Uterus (tissue), 3 donors: ENCODE measurements at regions not wholly inside any gene's neighbourhood (a gene's known extent, or its start where the extent isn't known, plus 50 kb on each side); places are given as distances from the start of the nearest gene placed in this dataset.

Experiments
- DNase-seq, 2 donors: peaks; one replicate each; pipeline ENCODE4 v3.0.0-alpha.2; 2019 to 2020
- H3K27ac ChIP-seq, 2 donors: fragments of 200-600 bp; sonication (generic); 1 replicate in 1 of 2; 2 replicates in 1 of 2; pipeline ENCODE4 v1.5.1; 2016 to 2018
- H3K27me3 ChIP-seq, 2 donors: fragments of 200-600 bp; sonication (generic); one replicate each; pipeline ENCODE4 v1.5.1; 2018 to 2019; ENCODE audit warnings: control low read depth in 1 of 2
- H3K36me3 ChIP-seq, 2 donors: fragments of 200-600 bp; sonication (generic); one replicate each; pipeline ENCODE4 v1.5.1; 2019; ENCODE audit warnings: control low read depth in 1 of 2
- H3K4me1 ChIP-seq, 2 donors: fragments of 200-600 bp; sonication (generic); one replicate each; pipeline ENCODE4 v1.5.1; 2018 to 2019; ENCODE audit warnings: control low read depth in 1 of 2
- H3K4me3 ChIP-seq, 2 donors: fragments of 200-600 bp; sonication (generic); 1 replicate in 1 of 2; 2 replicates in 1 of 2; pipeline ENCODE4 v1.5.1; 2018 to 2019; ENCODE audit warnings: mild to moderate bottlenecking in 1 of 2
- H3K9me3 ChIP-seq, 2 donors: fragments of 200-600 bp; sonication (generic); one replicate each; pipeline ENCODE4 v1.5.1; 2019; ENCODE audit warnings: control low read depth in 1 of 2
- POLR2A ChIP-seq, 2 donors: fragments of 450-650 bp; IDR thresholded peaks; one replicate each; pipeline ENCODE4 v1.6.1; 2016; ENCODE audit warnings: antibody characterized with exemption in 2 of 2, mild to moderate bottlenecking in 1 of 2, moderate library complexity in 1 of 2
- intact Hi-C: fragments of 100-400 bp; cut with DNase I; formaldehyde crosslinking; loops from one replicate; pipeline ENCODE4 v1.15.1; 2023; ENCODE audit warnings: low total_unique reads
- TF ChIP-seq, protein P1 (sequence below), 4 experiments: fragments of 200-600 bp in 2 of 4; fragments of 450-650 bp in 2 of 4; sonication (generic) in 2 of 4; IDR thresholded peaks; one replicate each; pipeline ENCODE4 v1.5.1; 2016 to 2019; ENCODE audit warnings: antibody characterized with exemption in 4 of 4, mild to moderate bottlenecking in 2 of 4, moderate library complexity in 1 of 4
- donor health status: DM: yes; HTN: yes; CAD: no.

- intact Hi-C loops: no loop called here
- no peak for TF ChIP-seq POLR2A (IDR thresholded peaks at IDR 0.05)
- TF ChIP-seq, protein P1, sequence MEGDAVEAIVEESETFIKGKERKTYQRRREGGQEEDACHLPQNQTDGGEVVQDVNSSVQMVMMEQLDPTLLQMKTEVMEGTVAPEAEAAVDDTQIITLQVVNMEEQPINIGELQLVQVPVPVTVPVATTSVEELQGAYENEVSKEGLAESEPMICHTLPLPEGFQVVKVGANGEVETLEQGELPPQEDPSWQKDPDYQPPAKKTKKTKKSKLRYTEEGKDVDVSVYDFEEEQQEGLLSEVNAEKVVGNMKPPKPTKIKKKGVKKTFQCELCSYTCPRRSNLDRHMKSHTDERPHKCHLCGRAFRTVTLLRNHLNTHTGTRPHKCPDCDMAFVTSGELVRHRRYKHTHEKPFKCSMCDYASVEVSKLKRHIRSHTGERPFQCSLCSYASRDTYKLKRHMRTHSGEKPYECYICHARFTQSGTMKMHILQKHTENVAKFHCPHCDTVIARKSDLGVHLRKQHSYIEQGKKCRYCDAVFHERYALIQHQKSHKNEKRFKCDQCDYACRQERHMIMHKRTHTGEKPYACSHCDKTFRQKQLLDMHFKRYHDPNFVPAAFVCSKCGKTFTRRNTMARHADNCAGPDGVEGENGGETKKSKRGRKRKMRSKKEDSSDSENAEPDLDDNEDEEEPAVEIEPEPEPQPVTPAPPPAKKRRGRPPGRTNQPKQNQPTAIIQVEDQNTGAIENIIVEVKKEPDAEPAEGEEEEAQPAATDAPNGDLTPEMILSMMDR (IDR thresholded peaks at IDR 0.05): no peak
These were observed 87.0 kb upstream of the DAAM1 start for GRCh38 chr14:59101476-59101875.

DNA sequence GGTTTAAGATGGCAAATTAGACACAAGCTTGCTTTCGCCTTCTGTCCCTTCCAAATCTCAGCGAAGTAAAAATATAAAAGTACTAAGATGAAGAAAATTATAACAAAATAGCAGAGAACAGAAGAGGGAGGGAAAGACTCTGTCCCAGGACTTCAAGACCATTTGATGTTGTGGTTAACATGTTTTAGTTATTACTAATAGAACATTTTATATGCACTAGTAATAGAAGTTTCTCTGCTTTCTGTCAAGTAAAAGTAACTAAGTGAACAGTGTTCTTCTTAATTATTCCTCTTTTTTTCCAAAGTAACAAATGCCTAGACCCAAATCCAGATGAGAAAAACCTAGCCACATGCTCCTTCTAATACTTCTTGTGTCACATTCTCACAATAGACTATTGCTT, 85.1 kb upstream of the DAAM1 start:
- H3K27me3 ChIP-seq: no peaks in the 10 kb centered on the region
- TF ChIP-seq, protein P1 (IDR thresholded peaks at IDR 0.05): no peak
- TF ChIP-seq POLR2A (IDR thresholded peaks at IDR 0.05): no peak
- no peaks in the 10 kb centered on the region for H3K36me3 ChIP-seq
- no peak for DNase-seq
- no peak overlapping the region for H3K4me3 ChIP-seq
- H3K4me1 ChIP-seq: no peaks in the 10 kb centered on the region
- H3K27ac ChIP-seq: no peak overlapping the region
- intact Hi-C loops: no loop called here
- no peaks in the 10 kb centered on the region for H3K9me3 ChIP-seq

More at GRCh38 chr14:59101476-59101875, 87.0 kb upstream of the DAAM1 start:
- Histone ChIP-seq H3K27ac (no peak overlapping the region), H3K9me3 (no peaks in the 10 kb centered on the region), H3K4me3 (no peak overlapping the region), H3K27me3 (no peaks in the 10 kb centered on the region), H3K4me1 (no peaks in the 10 kb centered on the region), H3K36me3 (no peaks in the 10 kb centered on the region)
- no peak for DNase-seq

DNA sequence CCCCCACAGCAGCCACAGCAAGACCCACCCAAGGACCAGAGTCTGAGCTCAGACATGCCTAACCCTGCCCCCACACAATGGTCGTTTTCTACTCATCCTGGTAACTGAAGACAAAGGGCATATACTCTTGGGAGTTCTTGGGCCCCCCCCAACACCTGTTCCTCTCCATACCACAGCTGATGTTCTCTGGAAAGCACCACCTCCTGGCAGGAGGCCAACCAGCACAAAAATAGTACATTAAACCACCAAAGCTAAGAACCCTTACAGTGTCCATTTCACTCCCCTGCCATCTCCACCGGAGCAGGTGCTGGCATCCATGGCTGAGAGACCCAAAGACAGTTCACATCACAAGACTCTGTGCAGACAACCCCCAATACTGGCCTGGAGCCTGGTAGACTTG, 80.6 kb upstream of the DAAM1 start:
- intact Hi-C loops: no loop called here
- no peaks in the 10 kb centered on the region for H3K27me3 ChIP-seq
- DNase-seq: no peak
- no peaks in the 10 kb centered on the region for H3K9me3 ChIP-seq
- no peaks in the 10 kb centered on the region for H3K36me3 ChIP-seq
- TF ChIP-seq, protein P1 (IDR thresholded peaks at IDR 0.05): no peak
- no peak for TF ChIP-seq POLR2A (IDR thresholded peaks at IDR 0.05)
- H3K4me1 ChIP-seq: no peaks in the 10 kb centered on the region
- no peak overlapping the region for H3K27ac ChIP-seq
- H3K4me3 ChIP-seq: no peak overlapping the region

DNA sequence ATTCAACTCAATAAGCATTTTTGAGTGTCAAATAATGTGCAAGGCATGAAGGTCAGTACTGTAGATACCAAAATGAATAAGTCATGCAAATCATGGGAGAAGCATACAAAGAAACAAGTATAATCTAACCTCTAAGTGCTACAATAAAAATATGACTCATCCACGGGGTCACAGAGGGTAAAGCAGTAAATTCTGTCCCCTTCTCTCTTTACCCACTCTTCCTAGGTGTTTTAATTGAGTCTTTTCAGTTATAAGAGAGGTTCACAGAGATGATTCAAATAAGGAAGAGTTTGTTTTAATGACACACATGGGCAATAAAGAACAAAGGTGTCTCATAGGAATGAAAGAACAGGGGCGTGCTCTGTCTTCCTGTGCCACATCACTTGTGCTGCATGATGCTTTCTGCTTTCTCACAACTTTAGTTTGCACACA, 71.5 kb upstream of the DAAM1 start:
- Histone ChIP-seq H3K36me3 (no peaks in the 10 kb centered on the region), H3K27ac (no peak overlapping the region), H3K9me3 (no peaks in the 10 kb centered on the region), H3K27me3 (no peaks in the 10 kb centered on the region), H3K4me3 (no peak overlapping the region), H3K4me1 (no peaks in the 10 kb centered on the region)
- DNase-seq: no peak
- no peak for TF ChIP-seq POLR2A (IDR thresholded peaks at IDR 0.05)
- TF ChIP-seq, protein P1 (IDR thresholded peaks at IDR 0.05): no peak
- intact Hi-C loops: no loop called here

DNA sequence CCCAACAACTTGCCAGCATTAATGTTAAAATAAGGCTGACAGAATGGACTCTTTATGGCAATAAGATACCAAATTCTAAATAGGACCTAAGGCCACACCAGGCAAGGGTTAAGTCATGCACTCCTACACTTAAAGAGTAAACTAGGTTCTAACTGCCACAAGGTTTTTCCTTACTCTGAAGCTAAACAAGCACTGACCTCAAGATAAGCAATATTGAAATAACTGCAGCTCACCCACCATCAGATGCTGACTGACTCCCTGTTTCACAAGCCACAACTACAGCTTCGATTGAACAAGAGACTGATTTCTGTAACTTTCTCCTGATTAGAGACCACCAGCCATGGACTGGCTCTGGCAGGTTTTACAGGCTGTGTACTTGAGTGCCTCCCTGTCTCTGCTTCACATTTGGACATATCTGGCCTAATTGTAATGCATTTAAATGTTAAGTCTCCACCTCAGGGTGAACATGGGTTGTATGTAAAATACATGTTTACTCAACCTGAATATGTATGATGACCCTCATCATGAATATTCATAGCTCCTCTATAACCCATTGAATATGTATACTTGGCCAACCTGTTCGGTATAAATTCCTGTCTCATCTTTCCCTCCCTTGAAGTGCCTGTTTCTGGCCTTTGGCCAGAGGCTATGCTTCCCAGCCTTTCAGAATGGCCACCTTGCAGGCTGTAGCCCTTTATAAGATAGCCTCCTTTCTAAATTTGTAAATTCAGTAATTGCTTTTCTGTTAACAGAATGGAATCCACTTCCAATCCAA, 70.5 kb upstream of the DAAM1 start:
- Histone ChIP-seq H3K27ac (no peak overlapping the region), H3K36me3 (no peaks in the 10 kb centered on the region), H3K4me3 (no peak overlapping the region), H3K9me3 (no peaks in the 10 kb centered on the region), H3K4me1 (no peaks in the 10 kb centered on the region), H3K27me3 (no peaks in the 10 kb centered on the region)
- intact Hi-C loops: no loop called here
- no peak for DNase-seq
- TF ChIP-seq, protein P1 (IDR thresholded peaks at IDR 0.05): no peak
- no peak for TF ChIP-seq POLR2A (IDR thresholded peaks at IDR 0.05)
